Stimulated activated naive CD8-positive, alpha-beta T cell treated with anti-CD3 and anti-CD28 coated beads, Interleukin-15, amount 100 ng/mL, for 72 hours (primary cell): ENCODE measurements at regions not wholly inside any gene's neighbourhood (a gene's known extent, or its start where the extent isn't known, plus 50 kb on each side); places are given as distances from the start of the nearest gene placed in this dataset.
"Not testable (repeated sequence)": the region's sequence is repeated elsewhere in the genome, so short reads cannot be mapped to it uniquely, and the experiment has no call there.

Experiments used
- ATAC-seq: fragments of 150-1000 bp; cut with Tn5 transposase; 2 replicates; pipeline ENCODE4 v1.10.0; 2021; ENCODE audit warnings: mild to moderate bottlenecking, moderate library complexity
- DNase-seq, 2 donors: peaks; one replicate each; pipeline ENCODE4 v3.0.0; 2021 to 2022
- H3K27ac Mint-ChIP-seq, 2 donors: one replicate each; pipeline ENCODE4 v1.8.0; 2022; ENCODE audit warnings: mild to moderate bottlenecking in 2 of 2, mixed read lengths in 2 of 2, moderate library complexity in 2 of 2
- H3K27me3 Mint-ChIP-seq: one replicate; pipeline ENCODE4 v1.8.0; 2022; ENCODE audit warnings: mixed read lengths
- H3K4me1 Mint-ChIP-seq: one replicate; pipeline ENCODE4 v1.8.0; 2022; ENCODE audit warnings: mild to moderate bottlenecking, mixed read lengths
- H3K4me3 Mint-ChIP-seq, 2 donors: one replicate each; pipeline ENCODE4 v1.8.0; 2022; ENCODE audit warnings: mild to moderate bottlenecking in 2 of 2, mixed read lengths in 2 of 2, moderate library complexity in 1 of 2
- H3K9me3 Mint-ChIP-seq, 2 donors: one replicate each; pipeline ENCODE4 v1.8.0; 2022; ENCODE audit warnings: mixed read lengths in 2 of 2

GRCh38 chr9:24820196-24820595, 274.5 kb upstream of the IZUMO3 start:
- no peaks in the 10 kb centered on the region for H3K4me1 Mint-ChIP-seq
- no peak overlapping the region for H3K4me3 Mint-ChIP-seq
- no peaks in the 10 kb centered on the region for H3K27me3 Mint-ChIP-seq
- DNase-seq, result no peak
- H3K27ac Mint-ChIP-seq, result no peak overlapping the region
- peaks cover 4 to 7% of the 10 kb centered on the region in 2 donors for H3K9me3 Mint-ChIP-seq
- no peak for ATAC-seq

- Mint-ChIP-seq H3K4me3 (no peak overlapping the region), H3K27me3 (no peaks in the 10 kb centered on the region), H3K9me3 (peaks cover 7% of the 10 kb centered on the region in 2 donors), H3K4me1 (no peaks in the 10 kb centered on the region), H3K27ac (no peak overlapping the region)
- no peak for ATAC-seq
- DNase-seq, result no peak
Observed at GRCh38 chr9:24817756-24818155, 272.1 kb upstream of the IZUMO3 start.

- Mint-ChIP-seq H3K27ac (no peak overlapping the region), H3K4me3 (no peak overlapping the region), H3K27me3 (no peaks in the 10 kb centered on the region), H3K9me3 (peaks cover 7 to 9% of the 10 kb centered on the region in 2 donors), H3K4me1 (no peaks in the 10 kb centered on the region)
- DNase-seq, result no peak
- no peak for ATAC-seq
Observed at GRCh38 chr9:24816006-24816405, 270.3 kb upstream of the IZUMO3 start.

- Mint-ChIP-seq H3K4me3 (no peak overlapping the region), H3K9me3 (peaks cover 7 to 17% of the 10 kb centered on the region in 2 donors), H3K27me3 (no peaks in the 10 kb centered on the region), H3K4me1 (no peaks in the 10 kb centered on the region), H3K27ac (no peak overlapping the region)
- no peak for ATAC-seq
- DNase-seq, result no peak
Observed at GRCh38 chr9:24801344-24801743, 255.6 kb upstream of the IZUMO3 start.

GRCh38 chr9:24793787-24794186, 248.1 kb upstream of the IZUMO3 start:
- ATAC-seq (no peak), DNase-seq (no peak)
- Mint-ChIP-seq H3K9me3 (peaks cover 23 to 24% of the 10 kb centered on the region in 2 donors), H3K27me3 (no peaks in the 10 kb centered on the region), H3K4me1 (no peaks in the 10 kb centered on the region), H3K27ac (no peak overlapping the region), H3K4me3 (no peak overlapping the region)

GRCh38 chr9:24776226-24776625, 230.5 kb upstream of the IZUMO3 start:
- no peak overlapping the region for H3K27ac Mint-ChIP-seq
- no peaks in the 10 kb centered on the region for H3K27me3 Mint-ChIP-seq
- ATAC-seq (no peak), DNase-seq (no peak)
- no peaks in the 10 kb centered on the region for H3K4me1 Mint-ChIP-seq
- peaks cover 26 to 35% of the 10 kb centered on the region in 2 donors for H3K9me3 Mint-ChIP-seq
- no peak overlapping the region for H3K4me3 Mint-ChIP-seq

- H3K4me3 Mint-ChIP-seq, H3K4me1 Mint-ChIP-seq, H3K27ac Mint-ChIP-seq, H3K27me3 Mint-ChIP-seq, ATAC-seq, DNase-seq: not testable (repeated sequence)
- H3K9me3 Mint-ChIP-seq, result peaks cover 29 to 36% of the 10 kb centered on the region in 2 donors
Observed at GRCh38 chr9:24774199-24774598, 228.5 kb upstream of the IZUMO3 start.

GRCh38 chr9:24766081-24766480, 220.4 kb upstream of the IZUMO3 start:
- Mint-ChIP-seq H3K4me1 (no peaks in the 10 kb centered on the region), H3K27ac (no peak overlapping the region), H3K27me3 (no peaks in the 10 kb centered on the region), H3K9me3 (peaks cover 15 to 34% of the 10 kb centered on the region in 2 donors), H3K4me3 (no peak overlapping the region)
- ATAC-seq (no peak), DNase-seq (no peak)

GRCh38 chr9:24765025-24765756, 219.5 kb upstream of the IZUMO3 start:
- Mint-ChIP-seq H3K4me3 (no peak overlapping the region), H3K27ac (no peak overlapping the region), H3K9me3 (peaks cover 17 to 41% of the 10 kb centered on the region in 2 donors), H3K4me1 (no peaks in the 10 kb centered on the region), H3K27me3 (no peaks in the 10 kb centered on the region)
- DNase-seq, result no peak
- ATAC-seq, result no peak

GRCh38 chr9:24738421-24738961, 192.8 kb upstream of the IZUMO3 start:
- no peak overlapping the region for H3K27ac Mint-ChIP-seq
- no peaks in the 10 kb centered on the region for H3K4me1 Mint-ChIP-seq
- H3K4me3 Mint-ChIP-seq, result no peak overlapping the region
- ATAC-seq (no peak), DNase-seq (no peak)
- H3K27me3 Mint-ChIP-seq, result no peaks in the 10 kb centered on the region
- peaks cover 0 to 9% of the 10 kb centered on the region in 2 donors for H3K9me3 Mint-ChIP-seq

- no peaks in the 10 kb centered on the region for H3K4me1 Mint-ChIP-seq
- peaks cover 12 to 13% of the 10 kb centered on the region in 2 donors for H3K9me3 Mint-ChIP-seq
- ATAC-seq (no peak), DNase-seq (no peak)
- no peak overlapping the region for H3K27ac Mint-ChIP-seq
- no peak overlapping the region for H3K4me3 Mint-ChIP-seq
- H3K27me3 Mint-ChIP-seq, result no peaks in the 10 kb centered on the region
Observed at GRCh38 chr9:24731754-24732153, 186.1 kb upstream of the IZUMO3 start.

GRCh38 chr9:24721621-24722020, 175.9 kb upstream of the IZUMO3 start:
- H3K27me3 Mint-ChIP-seq, result no peaks in the 10 kb centered on the region
- no peak overlapping the region for H3K27ac Mint-ChIP-seq
- no peaks in the 10 kb centered on the region for H3K4me1 Mint-ChIP-seq
- no peak overlapping the region for H3K4me3 Mint-ChIP-seq
- DNase-seq (no peak), ATAC-seq (no peak)
- peaks cover 15 to 21% of the 10 kb centered on the region in 2 donors for H3K9me3 Mint-ChIP-seq

GRCh38 chr9:24712206-24712605, 166.5 kb upstream of the IZUMO3 start:
- Mint-ChIP-seq H3K27me3 (no peaks in the 10 kb centered on the region), H3K4me1 (no peaks in the 10 kb centered on the region), H3K4me3 (no peak overlapping the region), H3K27ac (no peak overlapping the region), H3K9me3 (peaks cover 6 to 21% of the 10 kb centered on the region in 2 donors)
- ATAC-seq (no peak), DNase-seq (no peak)

GRCh38 chr9:24708814-24709213, 163.1 kb upstream of the IZUMO3 start:
- no peak overlapping the region for H3K27ac Mint-ChIP-seq
- DNase-seq (no peak), ATAC-seq (no peak)
- no peak overlapping the region for H3K4me3 Mint-ChIP-seq
- H3K4me1 Mint-ChIP-seq, result no peaks in the 10 kb centered on the region
- H3K27me3 Mint-ChIP-seq, result no peaks in the 10 kb centered on the region
- H3K9me3 Mint-ChIP-seq, result peaks cover 3 to 8% of the 10 kb centered on the region in 2 donors

GRCh38 chr9:24698881-24699518, 153.3 kb upstream of the IZUMO3 start:
- DNase-seq, result no peak
- no peak overlapping the region for H3K4me3 Mint-ChIP-seq
- no peak for ATAC-seq
- no peak overlapping the region for H3K27ac Mint-ChIP-seq
- H3K4me1 Mint-ChIP-seq, result no peaks in the 10 kb centered on the region
- peaks cover 18 to 22% of the 10 kb centered on the region in 2 donors for H3K9me3 Mint-ChIP-seq
- no peaks in the 10 kb centered on the region for H3K27me3 Mint-ChIP-seq

- DNase-seq, result no peak
- ATAC-seq, result no peak
- no peak overlapping the region for H3K4me3 Mint-ChIP-seq
- H3K27ac Mint-ChIP-seq, result no peak overlapping the region
- H3K9me3 Mint-ChIP-seq, result peaks cover 4 to 19% of the 10 kb centered on the region in 2 donors
- H3K27me3 Mint-ChIP-seq, result no peaks in the 10 kb centered on the region
- H3K4me1 Mint-ChIP-seq, result no peaks in the 10 kb centered on the region
Observed at GRCh38 chr9:24672336-24672735, 126.6 kb upstream of the IZUMO3 start.
